Prostate gland (tissue), 2 donors: ENCODE measurements at regions not wholly inside any gene's neighbourhood (a gene's known extent, or its start where the extent isn't known, plus 50 kb on each side); places are given as distances from the start of the nearest gene placed in this dataset.

Source experiments
- DNase-seq: peaks from one replicate; pipeline ENCODE4 v3.0.0-alpha.2; 2019; ENCODE audit warnings: low spot score
- H3K27ac ChIP-seq, 2 donors: fragments of 200-600 bp; sonication (generic); 2 replicates each; pipeline ENCODE4 v1.5.1; 2017 to 2019
- H3K27me3 ChIP-seq: fragments of 200-600 bp; sonication (generic); replicated peaks from 2 replicates; pipeline ENCODE4 v1.5.1; 2019; ENCODE audit not compliant: insufficient read depth
- H3K36me3 ChIP-seq, 2 donors: fragments of 200-600 bp; sonication (generic); 1 replicate in 1 of 2; 2 replicates in 1 of 2; pipeline versions ENCODE4 v1.5.1 to v1.8.1; 2017 to 2019
- H3K4me1 ChIP-seq: fragments of 200-600 bp; sonication (generic); replicated peaks from 2 replicates; pipeline ENCODE4 v1.5.1; 2019
- H3K4me3 ChIP-seq, 2 donors: fragments of 200-600 bp; sonication (generic); 2 replicates each; pipeline ENCODE4 v1.5.1; 2017 to 2019
- H3K9me3 ChIP-seq: fragments of 200-600 bp; sonication (generic); 2 replicates; pipeline ENCODE4 v1.5.1; 2017
- CTCF ChIP-seq, 4 experiments: fragments of 200-600 bp in 2 of 4; fragments of 450-650 bp in 2 of 4; sonication (generic) in 2 of 4; IDR thresholded peaks; 1 replicate in 3 of 4; 2 replicates in 1 of 4; pipeline ENCODE4 v1.5.1; 2016 to 2019; ENCODE audit warnings: antibody characterized with exemption in 4 of 4, mild to moderate bottlenecking in 2 of 4, moderate library complexity in 2 of 4
- POLR2A ChIP-seq: fragments of 450-650 bp; IDR thresholded peaks from one replicate; pipeline ENCODE4 v1.6.1; 2016; ENCODE audit warnings: antibody characterized with exemption, mild to moderate bottlenecking
- POLR2AphosphoS5 ChIP-seq: sonication (generic); formaldehyde crosslinking; IDR thresholded peaks from one replicate; pipeline ENCODE4 v1.6.1; 2017; ENCODE audit warnings: antibody characterized with exemption
- WGBS: methylation state at CpG from one replicate; pipeline ENCODE4 v1.1.5; 2018; 5-methylcytosine and 5-hydroxymethylcytosine counted together
- intact Hi-C: fragments of 100-400 bp; cut with DNase I; formaldehyde crosslinking; loops from one replicate; pipeline ENCODE4 v1.14.2; 2022

DNA sequence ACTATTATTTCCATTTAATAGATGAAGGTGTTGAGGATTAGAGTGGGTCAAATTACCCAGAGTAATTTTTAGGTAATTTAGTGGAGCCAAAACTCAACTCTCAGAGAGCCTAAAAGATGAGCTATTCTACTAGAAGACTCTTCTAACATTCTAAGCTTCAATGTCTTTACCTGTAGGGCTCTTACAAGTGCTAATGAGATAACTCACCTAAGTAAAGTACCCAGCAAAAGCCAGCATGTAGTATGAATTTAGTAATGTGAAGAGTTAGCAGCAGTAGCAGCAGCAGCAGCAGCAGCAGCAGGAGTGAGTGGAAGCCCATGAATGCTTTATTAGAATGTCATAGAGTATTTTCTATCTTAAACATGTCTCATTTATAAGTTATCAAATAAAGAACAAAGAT, 1239.2 kb downstream of the FAM181B start:
- no peaks in the 10 kb centered on the region for H3K27me3 ChIP-seq
- no peaks in the 10 kb centered on the region for H3K36me3 ChIP-seq
- no peak for TF ChIP-seq POLR2A
- DNase-seq, result no peak
- no peaks in the 10 kb centered on the region for H3K4me1 ChIP-seq
- intact Hi-C loops, result no loop called here
- H3K27ac ChIP-seq, result no peak overlapping the region
- no peak overlapping the region for H3K4me3 ChIP-seq
- H3K9me3 ChIP-seq, result no peaks in the 10 kb centered on the region

GRCh38 chr11:81492923-81493445, 1240.7 kb downstream of the FAM181B start:
- TF ChIP-seq POLR2A (no peak), POLR2AphosphoS5 (no peak), CTCF (IDR thresholded peaks at IDR 0.05) (no peak)
- intact Hi-C loops, result no loop called here
- Histone ChIP-seq H3K27me3 (no peaks in the 10 kb centered on the region), H3K4me1 (no peaks in the 10 kb centered on the region), H3K4me3 (no peak overlapping the region), H3K9me3 (no peaks in the 10 kb centered on the region), H3K36me3 (no peaks in the 10 kb centered on the region), H3K27ac (no peak overlapping the region)
- DNase-seq, result no peak
- 71% methylated on average over 1 of the region's 1 CpG for WGBS

DNA sequence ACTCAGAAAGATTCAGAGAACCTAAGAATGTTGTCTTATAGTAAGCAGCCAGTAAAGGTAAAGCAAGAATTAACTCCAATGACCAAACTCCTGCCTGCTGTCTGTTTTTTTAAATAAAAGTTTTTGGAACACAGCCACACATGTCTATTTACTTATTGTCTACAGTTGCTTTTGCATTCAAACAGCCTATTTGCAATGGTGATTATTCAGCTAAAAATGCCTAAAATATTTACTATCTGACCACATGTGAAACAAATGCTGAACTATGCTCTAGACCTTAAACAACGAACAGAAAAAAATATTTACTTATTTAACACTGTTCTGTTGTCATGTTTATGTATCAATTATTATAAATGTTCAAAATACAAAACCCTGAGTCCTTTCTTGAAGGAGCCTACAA, 1246.6 kb downstream of the FAM181B start:
- Histone ChIP-seq H3K27ac (no peak overlapping the region), H3K36me3 (no peaks in the 10 kb centered on the region), H3K4me1 (no peaks in the 10 kb centered on the region), H3K27me3 (no peaks in the 10 kb centered on the region), H3K9me3 (no peaks in the 10 kb centered on the region), H3K4me3 (no peak overlapping the region)
- intact Hi-C loops, result no loop called here
- WGBS, result 65% methylated on average over 1 of the region's 1 CpG
- no peak for DNase-seq
- TF ChIP-seq CTCF (IDR thresholded peaks at IDR 0.05) (no peak), POLR2AphosphoS5 (no peak), POLR2A (no peak)

GRCh38 chr11:81484196-81484595, 1249.5 kb downstream of the FAM181B start:
- no peak for TF ChIP-seq POLR2AphosphoS5
- intact Hi-C loops, result no loop called here
- no peak for DNase-seq

DNA sequence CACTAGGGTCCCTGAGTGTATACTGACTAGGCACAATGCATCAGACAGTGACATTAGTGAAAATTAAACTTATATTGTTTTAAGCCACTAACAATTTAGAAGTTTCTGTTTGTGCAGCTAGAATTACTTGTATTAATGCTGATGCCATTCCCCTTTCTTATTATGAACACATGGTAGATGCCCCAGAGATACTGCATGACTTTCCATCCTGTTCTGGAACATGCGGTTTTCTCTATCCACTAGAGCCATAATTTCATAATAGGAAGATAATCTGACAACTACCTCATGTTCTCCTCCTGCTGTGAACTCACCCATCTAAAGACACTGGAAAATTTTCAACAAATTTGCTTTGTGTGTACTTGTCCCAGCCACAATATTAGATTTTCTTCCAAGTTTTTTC, 1256.4 kb downstream of the FAM181B start:
- WGBS, result 71% methylated on average over 1 of the region's 1 CpG
- no peak overlapping the region for H3K4me3 ChIP-seq
- H3K27ac ChIP-seq, result no peak overlapping the region
- H3K9me3 ChIP-seq, result no peaks in the 10 kb centered on the region
- intact Hi-C loops, result no loop called here
- no peaks in the 10 kb centered on the region for H3K4me1 ChIP-seq
- no peaks in the 10 kb centered on the region for H3K36me3 ChIP-seq
- H3K27me3 ChIP-seq, result no peaks in the 10 kb centered on the region
- DNase-seq, result no peak
- TF ChIP-seq POLR2AphosphoS5 (no peak), CTCF (IDR thresholded peaks at IDR 0.05) (no peak), POLR2A (no peak)

More at GRCh38 chr11:81484196-81484595, 1249.5 kb downstream of the FAM181B start:
- H3K27me3 ChIP-seq, result no peaks in the 10 kb centered on the region
- no peaks in the 10 kb centered on the region for H3K4me1 ChIP-seq
- H3K36me3 ChIP-seq, result no peaks in the 10 kb centered on the region
- no peak overlapping the region for H3K4me3 ChIP-seq
- H3K9me3 ChIP-seq, result no peaks in the 10 kb centered on the region
- H3K27ac ChIP-seq, result no peak overlapping the region

DNA sequence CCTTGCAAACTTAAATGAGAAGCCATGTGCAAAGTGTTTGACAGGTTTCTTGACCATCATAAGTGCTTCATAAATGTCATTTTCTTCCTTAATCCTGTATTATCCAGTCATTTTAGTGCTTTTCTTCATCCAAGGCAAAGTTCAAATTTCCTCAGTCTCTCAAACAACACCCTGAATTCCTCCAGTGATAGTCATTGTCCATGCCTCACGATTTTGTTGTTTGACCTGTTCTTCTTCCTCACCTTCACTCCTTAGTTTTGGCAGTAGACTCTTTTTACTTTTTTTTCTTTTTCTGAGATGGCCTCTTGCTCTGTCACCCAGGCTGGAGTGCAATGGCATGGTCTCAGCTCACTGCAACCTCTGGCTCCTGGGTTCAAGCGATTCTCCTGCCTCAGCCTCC, 1257.3 kb downstream of the FAM181B start:
- H3K4me1 ChIP-seq, result no peaks in the 10 kb centered on the region
- H3K27ac ChIP-seq, result no peak overlapping the region
- H3K9me3 ChIP-seq, result no peaks in the 10 kb centered on the region
- TF ChIP-seq POLR2A (no peak), POLR2AphosphoS5 (no peak), CTCF (IDR thresholded peaks at IDR 0.05) (no peak)
- intact Hi-C loops, result no loop called here
- WGBS, result 68% methylated on average over 2 of the region's 2 CpGs
- H3K4me3 ChIP-seq, result no peak overlapping the region
- no peak for DNase-seq
- no peaks in the 10 kb centered on the region for H3K27me3 ChIP-seq
- no peaks in the 10 kb centered on the region for H3K36me3 ChIP-seq
